Vagina (tissue), 2 donors: ENCODE measurements at regions not wholly inside any gene's neighbourhood (a gene's known extent, or its start where the extent isn't known, plus 50 kb on each side); places are given as distances from the start of the nearest gene placed in this dataset.

ENCODE experiments used
- POLR2A ChIP-seq, 2 donors: fragments of 450-650 bp; IDR thresholded peaks; one replicate each; pipeline ENCODE4 v1.6.1; 2017; ENCODE audit warnings: antibody characterized with exemption in 2 of 2, mild to moderate bottlenecking in 2 of 2, moderate library complexity in 2 of 2
- POLR2AphosphoS5 ChIP-seq, 2 donors: sonication (generic); formaldehyde crosslinking; IDR thresholded peaks; one replicate each; pipeline ENCODE4 v1.9.0; 2017; ENCODE audit warnings: antibody characterized with exemption in 2 of 2, mild to moderate bottlenecking in 2 of 2, low read depth in 1 of 2; ENCODE audit not compliant: insufficient read depth in 1 of 2
- TF ChIP-seq, protein P1 (sequence below), 3 experiments: fragments of 450-650 bp in 2 of 3; fragments of 200-600 bp in 1 of 3; sonication (generic) in 1 of 3; IDR thresholded peaks; one replicate each; pipeline ENCODE4 v1.5.1; 2017 to 2019; ENCODE audit warnings: antibody characterized with exemption in 3 of 3, mild to moderate bottlenecking in 2 of 3, moderate library complexity in 2 of 3

DNA sequence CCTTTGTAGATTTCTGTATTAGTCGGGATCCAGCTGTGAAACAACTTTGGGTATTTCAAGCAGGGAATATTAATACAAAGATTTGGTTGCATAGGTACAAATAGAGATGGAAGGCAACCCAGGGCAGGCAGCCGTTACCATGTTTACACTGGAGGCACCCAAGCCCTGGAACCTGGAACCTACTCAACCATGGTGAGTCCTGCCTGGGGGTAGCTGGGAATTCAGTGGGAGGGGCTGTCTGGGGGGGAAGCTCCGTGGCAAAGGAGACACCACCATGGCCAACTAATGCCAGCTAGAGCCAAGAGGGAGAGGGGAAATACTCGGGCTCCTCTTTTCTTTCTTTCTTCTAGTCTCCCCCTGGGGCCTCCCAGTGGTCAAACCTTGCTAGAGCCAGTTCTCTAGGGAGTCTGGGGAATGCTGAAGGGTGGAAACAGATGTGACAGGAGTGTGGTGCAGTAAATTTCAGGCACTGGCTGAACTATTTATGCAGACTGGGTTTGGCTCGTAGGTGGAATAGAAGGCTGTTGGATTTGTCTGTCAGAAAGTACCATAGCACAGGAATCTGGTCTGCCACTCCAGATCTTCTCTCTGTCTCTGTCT lies 91.9 kb upstream of the CACNA1E start:
- TF ChIP-seq POLR2A (IDR thresholded peaks at IDR 0.05) (no peak), POLR2AphosphoS5 (IDR thresholded peaks at IDR 0.05; ENCODE audit: insufficient read depth in 1 of 2, low read depth in 1 of 2) (no peak)
- TF ChIP-seq, protein P1, sequence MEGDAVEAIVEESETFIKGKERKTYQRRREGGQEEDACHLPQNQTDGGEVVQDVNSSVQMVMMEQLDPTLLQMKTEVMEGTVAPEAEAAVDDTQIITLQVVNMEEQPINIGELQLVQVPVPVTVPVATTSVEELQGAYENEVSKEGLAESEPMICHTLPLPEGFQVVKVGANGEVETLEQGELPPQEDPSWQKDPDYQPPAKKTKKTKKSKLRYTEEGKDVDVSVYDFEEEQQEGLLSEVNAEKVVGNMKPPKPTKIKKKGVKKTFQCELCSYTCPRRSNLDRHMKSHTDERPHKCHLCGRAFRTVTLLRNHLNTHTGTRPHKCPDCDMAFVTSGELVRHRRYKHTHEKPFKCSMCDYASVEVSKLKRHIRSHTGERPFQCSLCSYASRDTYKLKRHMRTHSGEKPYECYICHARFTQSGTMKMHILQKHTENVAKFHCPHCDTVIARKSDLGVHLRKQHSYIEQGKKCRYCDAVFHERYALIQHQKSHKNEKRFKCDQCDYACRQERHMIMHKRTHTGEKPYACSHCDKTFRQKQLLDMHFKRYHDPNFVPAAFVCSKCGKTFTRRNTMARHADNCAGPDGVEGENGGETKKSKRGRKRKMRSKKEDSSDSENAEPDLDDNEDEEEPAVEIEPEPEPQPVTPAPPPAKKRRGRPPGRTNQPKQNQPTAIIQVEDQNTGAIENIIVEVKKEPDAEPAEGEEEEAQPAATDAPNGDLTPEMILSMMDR (IDR thresholded peaks at IDR 0.05) = no peak
